T-helper 1 cell treated with Interleukin-12 subunit alpha and Interleukin-12 subunit beta and Interleukin-4 antibody, amounts not matched to agents 30 μg/mL and 1 μg/mL, for 36 hours (primary cell): ENCODE measurements at regions not wholly inside any gene's neighbourhood (a gene's known extent, or its start where the extent isn't known, plus 50 kb on each side); places are given as distances from the start of the nearest gene placed in this dataset.
"Not testable (repeated sequence)": the region's sequence is repeated elsewhere in the genome, so short reads cannot be mapped to it uniquely, and the experiment has no call there.

ENCODE experiments used
- H3K27ac Mint-ChIP-seq: one replicate; pipeline ENCODE4 v1.8.0; 2021; ENCODE audit warnings: mild to moderate bottlenecking, mixed read lengths
- H3K27me3 Mint-ChIP-seq: one replicate; pipeline ENCODE4 v1.8.0; 2021; ENCODE audit warnings: low read depth, mixed read lengths
- H3K36me3 Mint-ChIP-seq: one replicate; pipeline ENCODE4 v1.8.0; 2021; ENCODE audit warnings: low read depth, mixed read lengths
- H3K4me1 Mint-ChIP-seq: one replicate; pipeline ENCODE4 v1.8.0; 2021; ENCODE audit warnings: low read depth, mixed read lengths
- H3K4me3 Mint-ChIP-seq: one replicate; pipeline ENCODE4 v1.8.0; 2021; ENCODE audit warnings: mild to moderate bottlenecking, moderate library complexity, mixed read lengths
- H3K9me3 Mint-ChIP-seq: one replicate; pipeline ENCODE4 v1.8.0; 2021; ENCODE audit warnings: mixed read lengths

GRCh38 chr5:18487928-18488480, 853.7 kb downstream of the TAF11L14 start:
- Mint-ChIP-seq H3K27me3 (no peaks in the 10 kb centered on the region), H3K27ac (no peak overlapping the region), H3K4me1 (no peaks in the 10 kb centered on the region), H3K9me3 (no peaks in the 10 kb centered on the region), H3K36me3 (no peaks in the 10 kb centered on the region), H3K4me3 (no peak overlapping the region)

DNA sequence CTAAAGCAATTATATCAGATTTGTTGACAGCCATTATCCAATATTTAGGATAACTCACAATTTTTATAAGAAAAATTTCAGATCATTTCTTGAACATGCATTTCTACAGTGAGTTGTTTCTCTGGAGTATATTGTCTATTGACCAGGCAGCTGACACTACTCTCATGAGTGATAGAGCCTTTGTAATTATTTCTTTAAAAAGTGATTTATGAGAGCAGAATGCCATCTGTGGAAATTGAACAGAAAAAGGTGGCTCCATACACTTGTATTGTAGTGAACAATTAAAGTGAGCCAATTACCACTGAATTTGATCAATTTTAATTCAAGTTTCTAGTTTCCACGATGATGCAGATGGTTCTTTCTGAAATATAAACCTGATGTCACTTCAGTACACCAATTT, 855.4 kb downstream of the TAF11L14 start:
- Mint-ChIP-seq H3K36me3 (no peaks in the 10 kb centered on the region), H3K4me1 (no peaks in the 10 kb centered on the region), H3K9me3 (peaks cover 4% of the 10 kb centered on the region), H3K27ac (no peak overlapping the region), H3K27me3 (no peaks in the 10 kb centered on the region), H3K4me3 (no peak overlapping the region)

GRCh38 chr5:18491349-18491748, 857.1 kb downstream of the TAF11L14 start:
- H3K9me3 Mint-ChIP-seq, result peaks cover 4% of the 10 kb centered on the region
- no peaks in the 10 kb centered on the region for H3K4me1 Mint-ChIP-seq
- H3K36me3 Mint-ChIP-seq, result no peaks in the 10 kb centered on the region
- no peak overlapping the region for H3K4me3 Mint-ChIP-seq
- H3K27ac Mint-ChIP-seq, result no peak overlapping the region
- no peaks in the 10 kb centered on the region for H3K27me3 Mint-ChIP-seq

DNA sequence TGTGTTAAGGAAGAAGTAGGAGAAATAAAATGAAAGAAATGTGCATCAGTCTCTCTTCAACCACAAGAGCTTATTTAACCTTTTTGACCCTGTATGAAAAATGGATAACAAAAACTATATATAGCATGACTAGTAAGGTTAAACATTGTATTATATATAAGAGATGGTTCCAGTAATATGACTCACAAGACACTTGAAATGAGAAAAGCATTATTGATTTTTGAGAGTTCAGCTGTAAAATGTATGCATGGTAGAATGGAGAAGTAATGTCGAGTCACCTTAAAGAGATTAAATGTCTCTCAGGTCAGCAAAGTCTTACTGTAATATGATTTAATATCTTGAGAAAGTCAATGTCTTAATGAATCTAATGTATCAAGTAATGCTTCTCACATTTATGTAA, 860.9 kb downstream of the TAF11L14 start:
- Mint-ChIP-seq H3K27ac (no peak overlapping the region), H3K4me1 (no peaks in the 10 kb centered on the region), H3K27me3 (no peaks in the 10 kb centered on the region), H3K36me3 (no peaks in the 10 kb centered on the region), H3K9me3 (peaks cover 4% of the 10 kb centered on the region), H3K4me3 (no peak overlapping the region)

- H3K36me3 Mint-ChIP-seq, result no peaks in the 10 kb centered on the region
- H3K4me1 Mint-ChIP-seq, result no peaks in the 10 kb centered on the region
- H3K27me3 Mint-ChIP-seq, result no peaks in the 10 kb centered on the region
- no peak overlapping the region for H3K27ac Mint-ChIP-seq
- H3K4me3 Mint-ChIP-seq, result no peak overlapping the region
- peaks cover 4% of the 10 kb centered on the region for H3K9me3 Mint-ChIP-seq
Measured at GRCh38 chr5:18496041-18496440, 861.8 kb downstream of the TAF11L14 start.

DNA sequence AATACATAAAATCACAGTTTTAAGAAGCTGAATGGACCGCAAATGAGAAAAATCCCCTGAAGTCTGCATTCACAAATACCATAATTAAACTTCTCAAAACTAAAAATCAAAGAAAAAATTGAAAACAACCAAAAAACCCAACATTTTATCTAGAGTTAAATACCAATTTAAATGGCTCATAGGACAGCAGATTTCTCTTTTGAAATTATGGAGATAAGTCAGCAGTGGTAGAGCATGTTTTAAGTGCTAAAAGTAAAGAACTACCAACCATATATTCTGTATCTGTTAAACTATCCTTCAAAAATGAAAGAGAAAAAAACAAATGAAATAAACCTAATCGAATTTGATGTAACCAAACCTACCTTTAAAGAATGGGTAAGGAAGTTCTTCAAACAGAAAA, 862.8 kb downstream of the TAF11L14 start:
- Mint-ChIP-seq H3K27me3 (no peaks in the 10 kb centered on the region), H3K36me3 (no peaks in the 10 kb centered on the region), H3K9me3 (peaks cover 4% of the 10 kb centered on the region), H3K4me3 (no peak overlapping the region), H3K27ac (no peak overlapping the region), H3K4me1 (no peaks in the 10 kb centered on the region)

GRCh38 chr5:18503797-18504328, 869.6 kb downstream of the TAF11L14 start:
- Mint-ChIP-seq H3K9me3 (peaks cover 5% of the 10 kb centered on the region), H3K36me3 (no peaks in the 10 kb centered on the region), H3K4me1 (no peaks in the 10 kb centered on the region), H3K27ac (no peak overlapping the region), H3K27me3 (no peaks in the 10 kb centered on the region), H3K4me3 (no peak overlapping the region)

GRCh38 chr5:18507114-18507513, 872.9 kb downstream of the TAF11L14 start:
- H3K9me3 Mint-ChIP-seq, result peaks cover 5% of the 10 kb centered on the region

DNA sequence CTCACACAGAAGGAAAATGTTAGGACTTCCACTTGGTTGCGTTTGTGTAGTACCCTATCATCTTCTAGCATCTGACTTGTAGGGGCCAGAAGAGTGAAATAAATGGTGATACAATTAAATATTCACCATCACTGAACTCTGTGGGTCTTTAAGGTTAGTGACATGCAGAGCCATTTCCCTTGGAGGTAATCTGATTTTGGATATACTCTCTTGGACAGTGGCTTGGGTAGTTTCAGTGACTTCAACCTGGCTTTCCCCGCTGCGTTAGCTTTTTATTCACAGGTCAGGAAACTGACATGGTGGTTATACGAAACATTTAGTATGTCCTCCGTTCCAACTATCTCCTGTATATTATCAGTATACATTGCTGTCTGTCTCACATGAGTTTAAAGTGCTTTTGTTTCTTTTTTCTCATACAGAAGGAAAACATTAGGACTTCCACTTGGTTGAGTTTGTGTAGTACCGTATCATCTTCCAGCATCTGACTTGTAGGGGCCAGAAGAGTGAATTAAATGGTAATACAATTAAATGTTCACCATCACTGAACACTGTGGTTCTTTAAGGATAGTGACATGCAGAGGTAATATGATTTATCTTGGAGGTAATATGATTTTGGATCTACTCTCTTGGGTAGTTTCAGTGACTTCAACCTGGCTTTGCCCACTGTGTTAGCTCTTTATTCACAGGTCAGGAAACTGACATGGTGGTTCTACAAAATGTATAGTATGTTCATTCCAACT, 883.6 kb downstream of the TAF11L14 start:
- no peak overlapping the region for H3K4me3 Mint-ChIP-seq
- H3K4me1 Mint-ChIP-seq, result no peaks in the 10 kb centered on the region
- H3K27me3 Mint-ChIP-seq, result no peaks in the 10 kb centered on the region
- peaks cover 14% of the 10 kb centered on the region for H3K9me3 Mint-ChIP-seq
- H3K36me3 Mint-ChIP-seq, result no peaks in the 10 kb centered on the region
- no peak overlapping the region for H3K27ac Mint-ChIP-seq

More at GRCh38 chr5:18507114-18507513, 872.9 kb downstream of the TAF11L14 start:
- no peaks in the 10 kb centered on the region for H3K36me3 Mint-ChIP-seq
- H3K4me3 Mint-ChIP-seq, result no peak overlapping the region
- H3K27ac Mint-ChIP-seq, result no peak overlapping the region
- H3K27me3 Mint-ChIP-seq, result no peaks in the 10 kb centered on the region
- no peaks in the 10 kb centered on the region for H3K4me1 Mint-ChIP-seq

- H3K27me3 Mint-ChIP-seq, result no peaks in the 10 kb centered on the region
- H3K36me3 Mint-ChIP-seq, result no peaks in the 10 kb centered on the region
- H3K4me3 Mint-ChIP-seq, result no peak overlapping the region
- H3K27ac Mint-ChIP-seq, result no peak overlapping the region
- no peaks in the 10 kb centered on the region for H3K4me1 Mint-ChIP-seq
- peaks cover 10% of the 10 kb centered on the region for H3K9me3 Mint-ChIP-seq
Measured at GRCh38 chr5:18523380-18523779, 889.1 kb downstream of the TAF11L14 start.

- H3K27ac Mint-ChIP-seq, result no peak overlapping the region
- H3K4me1 Mint-ChIP-seq, result no peaks in the 10 kb centered on the region
- H3K9me3 Mint-ChIP-seq, result no peaks in the 10 kb centered on the region
- H3K4me3 Mint-ChIP-seq, result no peak overlapping the region
- H3K27me3 Mint-ChIP-seq, result no peaks in the 10 kb centered on the region
- no peaks in the 10 kb centered on the region for H3K36me3 Mint-ChIP-seq
Measured at GRCh38 chr5:18526792-18527405, 892.6 kb downstream of the TAF11L14 start.

GRCh38 chr5:18533137-18533536, 898.9 kb downstream of the TAF11L14 start:
- Mint-ChIP-seq H3K36me3 (no peaks in the 10 kb centered on the region), H3K9me3 (peaks cover 11% of the 10 kb centered on the region), H3K27ac (no peak overlapping the region), H3K4me1 (no peaks in the 10 kb centered on the region), H3K27me3 (no peaks in the 10 kb centered on the region), H3K4me3 (no peak overlapping the region)

DNA sequence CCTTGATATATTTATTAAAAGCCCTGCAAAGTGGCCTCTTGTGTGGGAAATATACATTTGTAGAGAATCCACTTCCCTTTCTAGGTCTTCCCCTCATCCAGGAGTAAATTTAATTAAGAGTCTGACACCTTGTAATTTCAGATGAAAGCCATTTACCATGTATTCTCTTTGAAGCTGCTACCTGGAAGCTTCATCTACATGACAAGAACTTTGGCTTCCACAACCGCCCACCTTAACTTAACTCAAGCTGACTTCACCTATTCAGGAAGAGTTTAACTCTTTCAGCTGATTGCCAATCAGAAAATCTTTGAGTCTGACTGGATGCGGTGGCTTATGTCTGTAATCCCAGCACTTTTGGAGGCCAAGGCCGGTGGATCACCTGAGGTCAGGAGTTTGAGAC, 899.9 kb downstream of the TAF11L14 start:
- Mint-ChIP-seq H3K9me3 (peaks cover 11% of the 10 kb centered on the region), H3K4me3 (no peak overlapping the region), H3K27ac (no peak overlapping the region), H3K36me3 (no peaks in the 10 kb centered on the region), H3K4me1 (no peaks in the 10 kb centered on the region), H3K27me3 (no peaks in the 10 kb centered on the region)

DNA sequence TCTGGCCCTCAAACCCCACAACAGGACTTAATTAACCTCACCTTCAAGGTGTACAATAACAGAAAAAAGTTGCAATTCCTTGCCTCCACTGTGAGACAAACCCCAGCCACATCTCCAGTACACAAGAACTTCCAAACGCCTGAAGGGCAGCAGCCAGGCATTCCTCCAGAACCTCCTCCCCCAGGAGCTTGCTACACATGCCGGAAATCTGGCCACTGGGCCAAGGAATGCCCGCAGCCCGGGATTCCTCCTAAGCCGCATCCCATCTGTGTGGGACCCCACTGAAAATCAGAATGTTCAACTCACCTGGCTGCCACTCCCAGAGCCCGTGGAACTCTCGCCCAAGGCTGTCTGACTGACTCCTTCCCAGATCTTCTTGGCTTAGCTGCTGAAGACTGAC, 901.5 kb downstream of the TAF11L14 start:
- not testable (repeated sequence) for H3K36me3 Mint-ChIP-seq, H3K27ac Mint-ChIP-seq, H3K27me3 Mint-ChIP-seq, H3K4me3 Mint-ChIP-seq, H3K4me1 Mint-ChIP-seq
- peaks cover 11% of the 10 kb centered on the region for H3K9me3 Mint-ChIP-seq

GRCh38 chr5:18544421-18544820, 910.2 kb downstream of the TAF11L14 start:
- H3K4me1 Mint-ChIP-seq, result no peaks in the 10 kb centered on the region
- no peaks in the 10 kb centered on the region for H3K27me3 Mint-ChIP-seq
- no peaks in the 10 kb centered on the region for H3K36me3 Mint-ChIP-seq
- no peaks in the 10 kb centered on the region for H3K9me3 Mint-ChIP-seq
- H3K27ac Mint-ChIP-seq, result no peak overlapping the region
- no peak overlapping the region for H3K4me3 Mint-ChIP-seq
